ENCODE measurements at regions not wholly inside any gene's neighbourhood (a gene's known extent, or its start where the extent isn't known, plus 50 kb on each side); places are given as distances from the start of the nearest gene placed in this dataset.
"Not testable (repeated sequence)": the region's sequence is repeated elsewhere in the genome, so short reads cannot be mapped to it uniquely, and the experiment has no call there.

DNA sequence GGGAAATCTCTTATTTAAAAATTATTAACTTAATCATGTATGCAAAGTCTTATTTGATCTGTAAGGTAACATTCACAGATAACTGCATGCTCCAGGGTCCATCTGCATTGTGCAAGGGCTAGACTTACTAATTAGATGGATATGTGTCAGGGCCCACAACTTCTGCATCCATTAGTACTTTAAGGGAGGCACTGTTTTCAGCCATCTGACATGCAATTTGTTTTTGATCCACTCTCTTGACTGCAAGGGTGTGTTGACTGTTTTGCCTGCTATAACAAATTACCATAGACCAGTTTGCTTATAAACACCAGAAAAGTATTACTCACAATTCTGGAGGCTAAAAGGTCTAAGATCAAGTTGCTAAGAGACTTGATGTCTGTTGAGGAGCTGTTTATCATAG lies 542.1 kb upstream of the HS3ST1 start:
- no peak overlapping the region for H3K27ac Mint-ChIP-seq
- no peak for DNase-seq
- H3K4me1 Mint-ChIP-seq, result no peaks in the 10 kb centered on the region
- H3K36me3 Mint-ChIP-seq (ENCODE audit: low read depth), result no peaks in the 10 kb centered on the region
- ATAC-seq, result no peak
- no peak overlapping the region for H3K4me3 Mint-ChIP-seq
- H3K9me3 Mint-ChIP-seq, result no peaks in the 10 kb centered on the region
- H3K27me3 Mint-ChIP-seq, result no peaks in the 10 kb centered on the region

DNA sequence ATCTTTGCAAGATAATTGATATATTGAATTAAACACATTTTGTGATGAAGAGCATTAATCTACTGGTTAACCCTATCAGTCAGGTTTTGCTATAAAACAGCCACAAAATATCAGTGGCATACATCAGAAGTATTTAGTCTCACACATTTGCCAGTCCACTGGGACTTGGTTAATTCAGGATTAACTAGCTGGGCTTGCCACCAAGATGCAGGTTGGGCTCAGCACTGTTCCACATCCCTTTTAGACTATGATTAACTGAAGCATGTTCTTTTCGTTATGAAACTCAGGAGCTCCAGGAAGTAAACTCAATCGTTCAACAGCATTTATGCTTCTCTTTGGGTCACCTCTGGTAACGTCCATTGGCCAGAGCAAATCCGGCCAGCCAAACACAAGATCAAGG lies 538.1 kb upstream of the HS3ST1 start:
- DNase-seq (no peak), ATAC-seq (no peak)
- Mint-ChIP-seq H3K27ac (no peak overlapping the region), H3K4me1 (no peaks in the 10 kb centered on the region), H3K36me3 (ENCODE audit: low read depth) (no peaks in the 10 kb centered on the region), H3K27me3 (no peaks in the 10 kb centered on the region), H3K9me3 (no peaks in the 10 kb centered on the region), H3K4me3 (no peak overlapping the region)

DNA sequence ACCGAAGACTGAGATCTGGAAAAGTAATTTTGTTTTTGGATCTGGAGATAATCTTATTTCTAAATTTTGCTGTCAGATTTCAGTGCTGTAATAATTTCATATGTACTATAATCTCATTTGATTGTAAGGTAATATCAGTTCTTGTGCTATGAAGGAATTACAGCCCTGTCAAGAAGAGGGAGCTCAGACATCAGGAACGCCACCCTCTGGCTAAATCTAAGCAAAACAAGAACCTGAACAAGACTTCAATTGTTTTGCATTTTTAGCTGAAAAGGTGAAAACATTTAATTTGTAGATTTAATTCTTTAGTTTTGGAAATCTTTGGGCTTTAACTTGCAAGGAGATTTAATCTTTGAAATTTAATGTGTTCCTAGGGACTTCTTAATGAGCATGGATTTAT lies 525.4 kb upstream of the HS3ST1 start:
- Mint-ChIP-seq H3K4me1 (no peaks in the 10 kb centered on the region), H3K27me3 (no peaks in the 10 kb centered on the region), H3K27ac (no peak overlapping the region), H3K9me3 (peaks cover 3% of the 10 kb centered on the region), H3K36me3 (ENCODE audit: low read depth) (no peaks in the 10 kb centered on the region), H3K4me3 (no peak overlapping the region)
- ATAC-seq, result no peak
- no peak for DNase-seq

DNA sequence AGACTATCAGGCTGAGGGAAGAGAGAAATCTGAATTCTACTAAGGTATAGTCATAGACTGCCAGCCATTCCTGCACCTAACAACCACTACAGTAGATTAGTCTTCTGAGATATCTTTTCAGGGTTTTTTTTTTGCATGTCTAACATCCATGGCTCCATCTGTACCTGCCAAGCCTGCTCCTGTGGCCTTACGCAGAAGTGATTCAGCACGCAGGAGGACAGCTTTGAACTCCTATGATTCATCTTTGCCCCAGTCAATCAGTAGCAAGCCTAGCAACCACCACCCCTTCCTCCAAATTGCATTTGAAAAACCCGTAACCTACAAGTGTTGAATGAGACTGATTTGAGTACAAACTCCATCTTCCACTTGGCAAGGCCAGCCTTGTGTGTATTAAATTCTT lies 520.7 kb upstream of the HS3ST1 start:
- Mint-ChIP-seq H3K27ac (no peak overlapping the region), H3K27me3 (no peaks in the 10 kb centered on the region), H3K4me1 (no peaks in the 10 kb centered on the region), H3K9me3 (no peaks in the 10 kb centered on the region), H3K4me3 (no peak overlapping the region), H3K36me3 (ENCODE audit: low read depth) (no peaks in the 10 kb centered on the region)
- DNase-seq (no peak), ATAC-seq (no peak)

DNA sequence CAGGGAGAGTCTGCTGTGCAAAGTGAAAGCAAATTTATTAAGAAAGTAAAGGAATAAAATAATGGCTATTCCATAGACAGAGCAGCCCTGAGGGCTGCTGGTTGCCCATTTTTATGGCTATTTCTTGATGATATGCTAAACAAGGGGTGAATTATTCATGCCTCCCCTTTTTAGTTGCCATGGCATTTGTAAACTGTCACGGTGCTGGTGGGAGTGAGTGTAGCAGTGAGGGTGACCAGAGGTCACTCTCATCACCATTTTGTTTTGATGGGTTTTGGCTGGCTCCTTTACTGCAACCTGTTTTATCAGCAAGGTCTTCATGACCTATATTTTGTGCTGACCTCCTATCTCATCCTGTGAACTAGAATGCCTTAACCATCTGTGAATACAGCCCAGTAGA lies 518.9 kb upstream of the HS3ST1 start:
- H3K9me3 Mint-ChIP-seq; H3K36me3 Mint-ChIP-seq (ENCODE audit: low read depth); DNase-seq; H3K4me1 Mint-ChIP-seq; H3K27ac Mint-ChIP-seq; H3K27me3 Mint-ChIP-seq; H3K4me3 Mint-ChIP-seq; ATAC-seq: not testable (repeated sequence)

DNA sequence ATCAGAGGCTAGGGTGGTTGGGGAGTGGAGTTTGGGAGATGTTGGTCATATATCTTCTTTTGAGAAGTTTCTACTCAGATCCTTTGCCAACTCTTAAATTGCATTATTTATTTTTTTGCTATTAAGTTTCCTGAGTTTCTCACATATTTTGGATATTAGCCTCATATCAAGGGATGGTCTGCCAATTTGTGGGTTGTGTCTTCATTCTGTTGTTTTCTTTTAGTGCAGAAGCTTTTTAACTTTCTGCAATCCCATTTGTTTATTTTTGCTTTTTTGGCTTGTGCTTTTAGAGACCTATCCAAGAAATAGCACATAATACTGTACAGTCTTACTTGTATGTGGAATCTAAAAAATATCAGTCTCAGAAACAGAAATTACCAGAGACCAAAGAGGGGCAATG lies 509.2 kb upstream of the HS3ST1 start:
- Mint-ChIP-seq H3K4me3 (no peak overlapping the region), H3K36me3 (ENCODE audit: low read depth) (no peaks in the 10 kb centered on the region), H3K9me3 (peaks cover 9% of the 10 kb centered on the region), H3K27ac (no peak overlapping the region), H3K4me1 (no peaks in the 10 kb centered on the region), H3K27me3 (no peaks in the 10 kb centered on the region)
- ATAC-seq, result no peak
- DNase-seq, result no peak

DNA sequence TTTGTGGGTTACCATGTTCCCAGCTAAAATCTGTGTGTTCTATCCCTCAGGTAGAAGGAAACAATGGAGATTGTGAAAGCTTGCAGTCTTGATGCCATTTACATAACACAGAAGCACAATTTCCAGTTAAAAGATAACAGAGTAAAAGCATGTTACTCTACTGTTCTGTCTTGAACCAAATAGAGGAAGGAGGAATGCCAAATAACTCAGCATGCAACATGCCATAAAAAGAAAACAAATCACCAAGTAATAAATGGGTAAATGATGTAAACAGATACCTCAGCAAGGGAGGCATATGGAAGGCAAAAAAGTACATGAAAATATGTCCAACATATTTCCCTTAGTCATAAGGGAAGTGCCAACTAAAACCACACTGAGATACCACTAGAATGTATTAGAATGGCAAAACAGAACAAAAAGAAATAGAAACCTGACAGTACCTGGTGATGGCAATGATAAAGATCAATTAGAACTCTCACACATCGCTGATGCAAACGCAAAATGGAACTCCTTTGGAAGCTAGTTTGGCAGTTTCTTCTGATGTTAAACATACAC lies 502.6 kb upstream of the HS3ST1 start:
- H3K4me1 Mint-ChIP-seq, result no peaks in the 10 kb centered on the region
- H3K27ac Mint-ChIP-seq, result no peak overlapping the region
- DNase-seq, result no peak
- no peak overlapping the region for H3K4me3 Mint-ChIP-seq
- no peaks in the 10 kb centered on the region for H3K36me3 Mint-ChIP-seq (ENCODE audit: low read depth)
- H3K27me3 Mint-ChIP-seq, result no peaks in the 10 kb centered on the region
- H3K9me3 Mint-ChIP-seq, result peaks cover 14% of the 10 kb centered on the region
- ATAC-seq, result no peak

DNA sequence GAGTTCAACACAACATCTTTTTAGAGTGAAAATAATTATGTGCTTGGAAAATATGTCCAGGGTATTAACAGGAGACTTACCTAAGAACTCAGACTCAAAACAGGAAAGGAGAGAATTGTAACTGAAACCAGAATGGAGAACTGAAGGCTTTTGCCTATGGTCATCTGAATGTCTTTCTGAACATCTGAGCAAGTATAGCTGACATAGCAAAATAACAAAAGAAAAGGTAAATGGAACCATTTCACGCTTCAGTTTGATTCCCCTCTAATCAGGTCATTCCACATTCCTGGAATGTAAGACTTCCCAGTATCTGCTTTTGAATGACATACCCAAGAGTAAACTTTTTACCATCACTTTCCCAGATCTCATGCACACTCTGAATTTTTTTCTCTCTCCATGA lies 500.4 kb upstream of the HS3ST1 start:
- peaks cover 14% of the 10 kb centered on the region for H3K9me3 Mint-ChIP-seq
- DNase-seq (no peak), ATAC-seq (no peak)
- H3K27me3 Mint-ChIP-seq, result no peaks in the 10 kb centered on the region
- H3K4me3 Mint-ChIP-seq, result no peak overlapping the region
- H3K4me1 Mint-ChIP-seq, result no peaks in the 10 kb centered on the region
- H3K27ac Mint-ChIP-seq, result no peak overlapping the region
- H3K36me3 Mint-ChIP-seq (ENCODE audit: low read depth), result no peaks in the 10 kb centered on the region

DNA sequence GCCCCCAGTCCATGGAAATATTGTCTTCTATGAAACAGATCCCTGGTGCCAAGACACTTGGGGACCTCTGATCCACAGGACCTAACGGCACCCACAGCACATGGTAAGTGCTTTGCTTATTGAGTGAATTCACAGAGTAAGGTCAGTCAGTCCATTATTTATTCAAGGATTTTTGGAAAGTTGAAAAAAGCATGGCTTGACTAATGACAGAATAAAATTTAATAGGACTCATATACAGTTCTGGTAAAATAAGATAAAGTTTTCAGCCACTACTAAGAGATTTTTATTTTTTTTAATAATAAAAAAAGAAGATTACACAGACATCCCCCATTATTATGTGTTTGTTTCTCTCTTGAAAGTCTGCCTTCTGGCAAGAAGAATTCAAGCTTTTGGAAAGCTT lies 490.6 kb upstream of the HS3ST1 start:
- ATAC-seq (no peak), DNase-seq (no peak)
- H3K4me1 Mint-ChIP-seq, result no peaks in the 10 kb centered on the region
- H3K4me3 Mint-ChIP-seq, result no peak overlapping the region
- peaks cover 10% of the 10 kb centered on the region for H3K9me3 Mint-ChIP-seq
- H3K27me3 Mint-ChIP-seq, result no peaks in the 10 kb centered on the region
- no peak overlapping the region for H3K27ac Mint-ChIP-seq
- H3K36me3 Mint-ChIP-seq (ENCODE audit: low read depth), result no peaks in the 10 kb centered on the region

DNA sequence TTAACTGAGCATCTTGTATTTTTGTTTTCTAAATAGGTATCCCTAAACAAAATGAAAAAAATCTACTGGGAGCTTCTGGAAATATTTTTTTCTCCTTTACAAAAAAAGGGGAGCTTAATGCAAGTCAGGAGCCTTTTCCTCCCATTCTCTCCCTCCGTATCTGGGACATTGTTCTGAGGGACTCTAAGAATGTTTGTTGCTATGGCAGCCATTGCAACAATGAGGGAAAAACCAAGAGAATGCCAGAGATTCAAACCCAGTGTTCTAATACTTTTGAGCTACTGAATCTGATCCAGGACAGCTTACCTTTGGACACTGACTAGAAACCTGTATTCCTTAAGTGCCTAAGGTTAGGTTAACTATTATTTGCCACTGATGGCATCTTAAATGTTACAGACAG lies 485.7 kb upstream of the HS3ST1 start:
- Mint-ChIP-seq H3K36me3 (ENCODE audit: low read depth) (no peaks in the 10 kb centered on the region), H3K4me3 (no peak overlapping the region), H3K4me1 (no peaks in the 10 kb centered on the region), H3K27ac (no peak overlapping the region), H3K9me3 (peaks cover 7% of the 10 kb centered on the region), H3K27me3 (no peaks in the 10 kb centered on the region)
- ATAC-seq (no peak), DNase-seq (no peak)

DNA sequence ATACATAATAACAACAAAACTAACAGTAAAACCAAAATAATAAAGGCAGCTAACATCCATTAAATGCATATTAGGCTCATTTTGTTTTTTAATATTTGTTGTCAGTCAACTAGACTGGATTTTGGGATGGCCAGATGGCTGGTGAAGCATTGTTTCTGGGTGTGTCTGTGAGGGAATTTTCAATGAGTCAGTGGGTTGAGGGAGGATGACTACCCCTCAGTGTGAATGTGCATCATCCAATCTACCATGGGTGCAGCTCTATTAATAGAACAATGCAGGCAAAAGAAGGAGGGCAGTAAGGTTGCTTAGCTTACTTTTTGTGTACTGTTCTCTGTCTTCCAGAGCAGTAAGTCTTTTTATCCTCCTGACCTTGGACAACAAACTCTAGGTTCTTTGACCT lies 484.2 kb upstream of the HS3ST1 start:
- no peak for DNase-seq

DNA sequence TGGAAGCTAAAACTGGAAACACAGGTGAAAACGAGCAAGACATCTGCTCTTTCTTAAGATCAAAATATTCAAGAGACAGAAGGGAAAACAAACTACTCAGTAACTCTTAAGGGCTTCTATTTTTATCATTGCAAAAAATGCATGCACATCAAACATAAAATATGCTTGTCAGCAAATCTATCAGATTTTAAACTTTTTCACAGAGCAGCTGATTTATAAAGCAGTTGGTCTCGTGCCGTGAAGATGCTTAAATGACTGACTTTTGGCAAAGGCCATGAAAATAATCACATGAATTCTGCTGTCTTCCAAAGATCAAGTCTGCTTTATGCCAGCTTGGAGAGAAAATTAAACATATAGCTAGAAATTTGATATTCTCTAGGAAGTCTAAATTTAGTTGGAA lies 482.1 kb upstream of the HS3ST1 start:
- H3K4me3 Mint-ChIP-seq, result no peak overlapping the region
- ATAC-seq (no peak), DNase-seq (no peak)
- H3K4me1 Mint-ChIP-seq, result no peaks in the 10 kb centered on the region
- no peaks in the 10 kb centered on the region for H3K27me3 Mint-ChIP-seq
- H3K9me3 Mint-ChIP-seq, result no peaks in the 10 kb centered on the region
- no peak overlapping the region for H3K27ac Mint-ChIP-seq
- H3K36me3 Mint-ChIP-seq (ENCODE audit: low read depth), result no peaks in the 10 kb centered on the region

More for the DNA sequence above, 484.2 kb upstream of the HS3ST1 start:
- H3K4me3 Mint-ChIP-seq, result no peak overlapping the region
- peaks cover 7% of the 10 kb centered on the region for H3K9me3 Mint-ChIP-seq
- ATAC-seq, result no peak
- no peaks in the 10 kb centered on the region for H3K36me3 Mint-ChIP-seq (ENCODE audit: low read depth)
- H3K27me3 Mint-ChIP-seq, result no peaks in the 10 kb centered on the region
- no peak overlapping the region for H3K27ac Mint-ChIP-seq
- H3K4me1 Mint-ChIP-seq, result no peaks in the 10 kb centered on the region

DNA sequence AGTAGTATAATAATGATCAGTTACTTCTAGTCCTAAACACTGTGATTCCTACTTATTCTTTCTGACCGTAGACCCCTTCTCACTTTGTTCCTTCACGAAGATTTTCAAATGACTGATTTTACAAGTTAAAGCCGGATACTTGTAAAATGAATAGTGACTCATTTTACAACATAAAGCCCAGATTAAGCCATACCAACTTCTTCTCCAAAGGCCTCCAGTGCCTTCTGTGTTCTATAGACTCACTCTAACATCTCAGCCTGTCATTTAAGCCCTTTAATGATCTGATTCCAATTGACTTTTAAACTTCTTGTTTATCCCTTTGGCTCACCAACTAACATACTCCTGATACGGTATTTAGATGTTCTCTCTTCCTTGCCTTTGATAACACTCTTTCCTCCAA lies 480.0 kb upstream of the HS3ST1 start:
- Mint-ChIP-seq H3K4me1 (no peaks in the 10 kb centered on the region), H3K4me3 (no peak overlapping the region), H3K27me3 (no peaks in the 10 kb centered on the region), H3K36me3 (ENCODE audit: low read depth) (no peaks in the 10 kb centered on the region), H3K27ac (no peak overlapping the region), H3K9me3 (no peaks in the 10 kb centered on the region)
- ATAC-seq (no peak), DNase-seq (no peak)

DNA sequence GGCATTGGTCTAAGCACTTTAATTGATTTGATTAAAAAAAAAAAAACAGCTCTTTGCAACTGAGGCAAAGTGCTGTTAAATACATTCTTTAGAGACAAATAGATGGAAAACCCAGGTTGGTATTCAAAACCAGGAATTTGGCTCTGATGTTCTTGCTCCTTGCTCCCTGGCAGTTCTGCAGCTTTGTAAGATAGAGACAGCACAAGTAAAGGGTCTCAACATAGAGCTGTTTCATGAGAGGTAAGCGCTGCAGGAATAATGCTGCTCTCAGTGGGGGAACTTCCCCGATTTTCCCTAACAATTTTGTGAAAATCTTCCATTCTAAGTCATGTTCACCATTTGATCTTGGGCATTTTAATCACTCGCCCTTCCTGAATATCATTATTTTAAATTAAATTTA lies 479.5 kb upstream of the HS3ST1 start:
- H3K27ac Mint-ChIP-seq, result no peak overlapping the region
- DNase-seq (no peak), ATAC-seq (no peak)
- no peaks in the 10 kb centered on the region for H3K9me3 Mint-ChIP-seq
- no peak overlapping the region for H3K4me3 Mint-ChIP-seq
- H3K36me3 Mint-ChIP-seq (ENCODE audit: low read depth), result no peaks in the 10 kb centered on the region
- H3K4me1 Mint-ChIP-seq, result no peaks in the 10 kb centered on the region
- no peaks in the 10 kb centered on the region for H3K27me3 Mint-ChIP-seq

DNA sequence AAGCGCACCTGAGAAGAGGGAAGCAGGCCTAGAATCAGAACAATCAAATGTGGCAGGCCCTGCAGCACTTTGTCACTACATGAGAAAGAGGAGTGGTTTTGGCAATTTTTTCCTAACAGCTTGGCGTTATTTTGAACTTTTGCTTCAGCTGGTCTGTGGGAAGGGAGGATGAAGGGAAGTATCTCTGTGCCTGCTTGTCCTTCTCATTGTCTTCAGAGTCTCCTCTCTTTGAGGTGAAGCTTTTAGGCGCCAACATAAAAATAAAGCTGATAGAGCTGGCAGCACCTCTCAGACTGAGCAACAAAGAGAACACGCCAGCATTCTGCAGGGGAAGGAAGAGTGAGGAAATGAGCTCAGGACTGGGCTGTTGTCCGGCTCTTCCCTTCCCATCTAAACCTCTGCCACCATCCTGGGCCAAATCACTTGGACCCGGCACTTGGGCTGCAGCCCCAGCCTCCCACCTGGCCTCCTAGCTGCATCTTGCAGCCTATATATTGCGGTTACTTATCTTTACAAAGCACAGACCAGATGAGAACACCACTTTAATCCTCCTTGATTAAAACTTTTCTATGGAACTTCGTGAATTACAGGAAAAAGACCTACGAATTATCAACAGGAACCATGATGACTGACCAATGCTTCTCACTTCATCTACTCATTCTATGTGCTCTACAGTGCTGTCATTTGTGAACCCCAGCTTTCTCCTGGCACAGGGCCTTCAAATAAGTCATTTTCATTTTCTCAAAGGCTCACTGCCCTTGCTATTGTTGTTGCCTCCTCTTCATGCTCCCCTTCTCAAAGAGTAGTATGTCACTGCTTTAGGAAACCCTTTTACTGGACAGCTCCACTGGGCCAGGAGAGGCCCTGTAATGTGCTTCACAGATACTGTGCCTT lies 476.4 kb upstream of the HS3ST1 start:
- H3K9me3 Mint-ChIP-seq, result no peaks in the 10 kb centered on the region
- no peak for ATAC-seq
- no peak overlapping the region for H3K27ac Mint-ChIP-seq
- H3K4me1 Mint-ChIP-seq, result no peaks in the 10 kb centered on the region
- H3K27me3 Mint-ChIP-seq, result no peaks in the 10 kb centered on the region
- no peak for DNase-seq
- no peaks in the 10 kb centered on the region for H3K36me3 Mint-ChIP-seq (ENCODE audit: low read depth)
- H3K4me3 Mint-ChIP-seq, result no peak overlapping the region
